ENCODE measurements at regions not wholly inside any gene's neighbourhood (a gene's known extent, or its start where the extent isn't known, plus 50 kb on each side); places are given as distances from the start of the nearest gene placed in this dataset.

DNA sequence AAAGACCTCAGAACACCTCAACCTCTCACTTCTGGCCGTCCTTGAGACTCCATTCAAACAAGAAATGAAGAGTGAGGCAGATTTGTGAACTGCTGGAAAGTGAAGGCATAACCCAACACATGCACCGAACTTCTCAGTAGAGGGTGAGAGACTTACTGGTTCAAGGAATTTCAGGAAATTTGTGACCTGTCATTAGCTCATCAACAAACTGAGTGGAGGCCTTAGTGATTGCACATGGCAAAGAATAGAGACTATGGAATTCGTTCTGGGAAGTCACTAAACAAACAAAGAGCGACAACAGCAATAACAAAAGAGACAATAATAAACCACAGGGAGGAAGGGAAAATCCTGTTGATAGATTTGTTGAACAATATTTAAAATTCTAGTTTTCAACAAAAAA, 125.0 kb upstream of the AKR1E2 start:
- no peak for TF ChIP-seq CTCF (IDR thresholded peaks at IDR 0.05)
- no peak for TF ChIP-seq POLR2AphosphoS5 (IDR thresholded peaks at IDR 0.05)
- no peak for TF ChIP-seq EP300 (IDR thresholded peaks at IDR 0.05)
- no peak for TF ChIP-seq POLR2A (IDR thresholded peaks at IDR 0.05)
- DNase-seq (ENCODE audit: low spot score in 2 of 2) = no peak
- no peaks in the 10 kb centered on the region for H3K36me3 ChIP-seq
- H3K4me3 ChIP-seq = no peak overlapping the region
- H3K9me3 ChIP-seq = no peaks in the 10 kb centered on the region
- 83% methylated on average over 4 of the region's 4 CpGs for WGBS
- H3K4me1 ChIP-seq = peaks cover 12% of the 10 kb centered on the region
- no peak overlapping the region for H3K27ac ChIP-seq
- no peaks in the 10 kb centered on the region for H3K27me3 ChIP-seq

GRCh38 chr10:4699950-4700730, 125.9 kb upstream of the AKR1E2 start:
- H3K27ac ChIP-seq = no peak overlapping the region
- H3K27me3 ChIP-seq = no peaks in the 10 kb centered on the region
- no peaks in the 10 kb centered on the region for H3K36me3 ChIP-seq
- TF ChIP-seq POLR2AphosphoS5 (IDR thresholded peaks at IDR 0.05) = no peak
- no peak for TF ChIP-seq EP300 (IDR thresholded peaks at IDR 0.05)
- no peak for TF ChIP-seq CTCF (IDR thresholded peaks at IDR 0.05)
- TF ChIP-seq POLR2A (IDR thresholded peaks at IDR 0.05) = no peak
- 83% methylated on average over 3 of the region's 3 CpGs for WGBS
- H3K4me3 ChIP-seq = no peak overlapping the region
- peaks cover 12% of the 10 kb centered on the region for H3K4me1 ChIP-seq
- no peaks in the 10 kb centered on the region for H3K9me3 ChIP-seq
- DNase-seq (ENCODE audit: low spot score in 2 of 2) = no peak

- TF ChIP-seq POLR2AphosphoS5 (IDR thresholded peaks at IDR 0.05) (no peak), CTCF (IDR thresholded peaks at IDR 0.05) (no peak), EP300 (IDR thresholded peaks at IDR 0.05) (no peak), POLR2A (IDR thresholded peaks at IDR 0.05) (no peak)
- no peaks in the 10 kb centered on the region for H3K4me1 ChIP-seq
- no peak overlapping the region for H3K27ac ChIP-seq
- no peaks in the 10 kb centered on the region for H3K27me3 ChIP-seq
- WGBS = 13% methylated on average over 1 of the region's 1 CpG
- DNase-seq (ENCODE audit: low spot score in 2 of 2) = no peak
- no peaks in the 10 kb centered on the region for H3K9me3 ChIP-seq
- no peak overlapping the region for H3K4me3 ChIP-seq
- no peaks in the 10 kb centered on the region for H3K36me3 ChIP-seq
Observed at GRCh38 chr10:4698075-4698474, 127.9 kb upstream of the AKR1E2 start.

GRCh38 chr10:4696186-4696585, 129.8 kb upstream of the AKR1E2 start:
- no peak overlapping the region for H3K27ac ChIP-seq
- DNase-seq (ENCODE audit: low spot score in 2 of 2) = no peak
- peaks cover 4% of the 10 kb centered on the region for H3K4me1 ChIP-seq
- no peak for TF ChIP-seq POLR2A (IDR thresholded peaks at IDR 0.05)
- TF ChIP-seq POLR2AphosphoS5 (IDR thresholded peaks at IDR 0.05) = no peak
- TF ChIP-seq EP300 (IDR thresholded peaks at IDR 0.05) = no peak
- no peak for TF ChIP-seq CTCF (IDR thresholded peaks at IDR 0.05)
- WGBS = 99% methylated on average over 3 of the region's 3 CpGs
- H3K27me3 ChIP-seq = no peaks in the 10 kb centered on the region
- H3K9me3 ChIP-seq = no peaks in the 10 kb centered on the region
- no peak overlapping the region for H3K4me3 ChIP-seq
- H3K36me3 ChIP-seq = no peaks in the 10 kb centered on the region

DNA sequence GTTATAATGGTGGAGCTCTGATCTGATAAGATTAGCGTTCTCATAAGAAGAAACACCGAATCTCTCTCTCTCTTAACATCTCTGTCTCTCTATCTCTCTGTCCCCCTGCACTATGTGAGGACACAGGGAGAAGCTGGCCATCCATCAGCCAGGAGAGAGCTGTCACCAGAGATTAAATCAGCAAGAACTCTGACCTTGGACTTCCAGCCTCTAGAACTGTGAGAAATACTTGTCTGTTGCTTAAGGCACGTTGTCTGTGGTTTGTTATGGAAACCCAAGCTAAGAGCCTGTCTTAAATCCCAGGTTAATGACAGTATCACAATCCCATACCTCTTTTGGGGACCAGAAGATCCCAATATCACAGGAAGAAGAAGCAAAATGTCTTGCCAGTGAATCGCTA, 132.0 kb upstream of the AKR1E2 start:
- no peaks in the 10 kb centered on the region for H3K36me3 ChIP-seq
- H3K4me1 ChIP-seq = peaks cover 4% of the 10 kb centered on the region
- H3K27ac ChIP-seq = no peak overlapping the region
- H3K27me3 ChIP-seq = no peaks in the 10 kb centered on the region
- TF ChIP-seq POLR2A (IDR thresholded peaks at IDR 0.05) (no peak), EP300 (IDR thresholded peaks at IDR 0.05) (no peak), POLR2AphosphoS5 (IDR thresholded peaks at IDR 0.05) (no peak), CTCF (IDR thresholded peaks at IDR 0.05) (no peak)
- no peaks in the 10 kb centered on the region for H3K9me3 ChIP-seq
- no peak overlapping the region for H3K4me3 ChIP-seq
- DNase-seq (ENCODE audit: low spot score in 2 of 2) = no peak
- 88% methylated on average over 4 of the region's 4 CpGs for WGBS
